ENCODE measurements at regions not wholly inside any gene's neighbourhood (a gene's known extent, or its start where the extent isn't known, plus 50 kb on each side); places are given as distances from the start of the nearest gene placed in this dataset.

DNA sequence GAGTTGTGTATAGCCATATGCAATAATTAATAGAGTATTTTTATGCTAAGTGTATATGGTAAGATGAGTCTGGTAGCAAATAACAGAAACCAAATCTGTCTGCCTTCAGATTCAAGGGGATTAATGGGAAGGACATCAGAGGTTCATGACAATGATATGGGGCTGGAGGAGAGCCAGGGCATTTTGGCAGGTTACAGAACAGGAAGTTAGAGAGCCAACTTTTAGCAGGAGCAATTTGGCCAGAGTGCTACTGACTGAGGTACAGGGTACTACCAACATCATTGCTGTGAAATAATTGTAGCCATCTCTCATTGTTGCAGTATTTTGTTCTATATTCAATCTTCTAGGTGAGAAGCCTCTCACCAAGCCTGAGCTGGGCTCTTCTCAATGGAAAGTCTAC, 210.9 kb upstream of the FAM47A start:
- CTCF ChIA-PET = no interaction called here
- dilution Hi-C loops (cut with MboI; ENCODE audit: extremely low pct_ligation_motif_present, low sequenced_read_pairs) (no loop called here), intact Hi-C loops (cut with micrococcal nuclease) (no loop called here)
- DNase-seq (ENCODE audit: low read depth, low spot score) = no peak
- Histone ChIP-seq H3K36me3 (ENCODE audit: control insufficient read depth in 2 of 2, extremely low read depth in 1 of 2, insufficient read depth in 2 of 2, low read length in 2 of 2) (no peaks in the 10 kb centered on the region), H3K27me3 (ENCODE audit: control insufficient read depth in 2 of 2, insufficient read depth in 2 of 2, low read length in 2 of 2) (no peaks in the 10 kb centered on the region), H2AFZ (ENCODE audit: low read depth, low read length) (no peak overlapping the region), H3K9me3 (replicated peaks; ENCODE audit: control insufficient read depth, insufficient read depth, low read length) (no peaks in the 10 kb centered on the region), H3K9ac (replicated peaks; ENCODE audit: extremely low read depth, insufficient read depth, low read length) (no peak overlapping the region), H3K9me1 (replicated peaks; ENCODE audit: control insufficient read depth, extremely low read depth, insufficient read depth, low read length) (no peaks in the 10 kb centered on the region), H3K79me2 (ENCODE audit: control insufficient read depth, insufficient read depth, low read length) (no peaks in the 10 kb centered on the region), H3K4me2 (ENCODE audit: insufficient read depth, low read length) (no peak overlapping the region), H3K4me3 (replicated peaks in 1 of 3; ENCODE audit: insufficient read depth in 1 of 3, low read depth in 1 of 3, low read length in 3 of 3) (no peak overlapping the region), H4K20me1 (replicated peaks; ENCODE audit: control insufficient read depth, extremely low read depth, insufficient read depth, low read length) (no peaks in the 10 kb centered on the region), H3K27ac (ENCODE audit: insufficient read depth, low read depth, low read length) (no peak overlapping the region), H3K4me1 (ENCODE audit: control insufficient read depth, extremely low read depth, insufficient read depth, low read length) (no peaks in the 10 kb centered on the region)
- POLR2A ChIA-PET = no interaction called here
- no TSS peak for BruUV-seq (replicated peaks)
- TF ChIP-seq, protein P1, sequence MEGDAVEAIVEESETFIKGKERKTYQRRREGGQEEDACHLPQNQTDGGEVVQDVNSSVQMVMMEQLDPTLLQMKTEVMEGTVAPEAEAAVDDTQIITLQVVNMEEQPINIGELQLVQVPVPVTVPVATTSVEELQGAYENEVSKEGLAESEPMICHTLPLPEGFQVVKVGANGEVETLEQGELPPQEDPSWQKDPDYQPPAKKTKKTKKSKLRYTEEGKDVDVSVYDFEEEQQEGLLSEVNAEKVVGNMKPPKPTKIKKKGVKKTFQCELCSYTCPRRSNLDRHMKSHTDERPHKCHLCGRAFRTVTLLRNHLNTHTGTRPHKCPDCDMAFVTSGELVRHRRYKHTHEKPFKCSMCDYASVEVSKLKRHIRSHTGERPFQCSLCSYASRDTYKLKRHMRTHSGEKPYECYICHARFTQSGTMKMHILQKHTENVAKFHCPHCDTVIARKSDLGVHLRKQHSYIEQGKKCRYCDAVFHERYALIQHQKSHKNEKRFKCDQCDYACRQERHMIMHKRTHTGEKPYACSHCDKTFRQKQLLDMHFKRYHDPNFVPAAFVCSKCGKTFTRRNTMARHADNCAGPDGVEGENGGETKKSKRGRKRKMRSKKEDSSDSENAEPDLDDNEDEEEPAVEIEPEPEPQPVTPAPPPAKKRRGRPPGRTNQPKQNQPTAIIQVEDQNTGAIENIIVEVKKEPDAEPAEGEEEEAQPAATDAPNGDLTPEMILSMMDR (IDR thresholded peaks at IDR 0.05; ENCODE audit: extremely low read depth in 1 of 2, insufficient read depth in 1 of 2, low read depth in 1 of 2, low read length in 2 of 2) = no peak
- TF ChIP-seq MYC (IDR thresholded peaks at IDR 0.05; ENCODE audit: low read depth, low read length) = no peak
- FAIRE-seq = no peak

DNA sequence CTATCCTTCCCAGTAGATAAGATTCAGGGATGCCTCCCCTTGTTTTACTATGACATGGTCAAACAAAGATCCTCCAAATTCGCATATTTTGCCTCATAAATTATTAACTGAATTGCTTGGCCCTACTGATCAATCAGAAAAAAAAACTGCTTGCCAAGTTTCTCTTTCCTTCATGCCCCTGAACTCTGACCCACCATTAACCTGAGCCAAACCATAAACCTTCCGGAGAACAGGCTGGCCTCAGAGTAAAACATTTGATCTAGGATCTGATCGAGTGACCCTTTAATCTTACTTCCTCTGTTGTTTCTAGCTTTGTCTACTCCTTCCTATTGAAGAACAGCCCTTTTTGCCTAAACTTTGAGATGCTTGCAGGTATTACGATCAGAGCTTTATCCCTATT, 209.7 kb upstream of the FAM47A start:
- H3K9me1 ChIP-seq (replicated peaks; ENCODE audit: control insufficient read depth, extremely low read depth, insufficient read depth, low read length) = no peaks in the 10 kb centered on the region
- POLR2A ChIA-PET = no interaction called here
- intact Hi-C loops (cut with micrococcal nuclease) = no loop called here
- H3K4me1 ChIP-seq (ENCODE audit: control insufficient read depth, extremely low read depth, insufficient read depth, low read length) = no peaks in the 10 kb centered on the region
- H3K9me3 ChIP-seq (replicated peaks; ENCODE audit: control insufficient read depth, insufficient read depth, low read length) = no peaks in the 10 kb centered on the region
- no peak overlapping the region for H3K9ac ChIP-seq (replicated peaks; ENCODE audit: extremely low read depth, insufficient read depth, low read length)
- CTCF ChIA-PET = interaction anchor here (0.7 to 2.8 kb wide), 6 partner anchors 9 to 1811 kb away, joined by 3 to 50 read pairs (median 4); no protein-coding TSS in a partner anchor
- no peak overlapping the region for H3K27ac ChIP-seq (ENCODE audit: insufficient read depth, low read depth, low read length)
- FAIRE-seq (no peak), DNase-seq (ENCODE audit: low read depth, low spot score) (no peak)
- BruUV-seq (replicated peaks) = no TSS peak
- no peak overlapping the region for H2AFZ ChIP-seq (ENCODE audit: low read depth, low read length)
- no peaks in the 10 kb centered on the region for H3K27me3 ChIP-seq (ENCODE audit: control insufficient read depth in 2 of 2, insufficient read depth in 2 of 2, low read length in 2 of 2)
- H4K20me1 ChIP-seq (replicated peaks; ENCODE audit: control insufficient read depth, extremely low read depth, insufficient read depth, low read length) = no peaks in the 10 kb centered on the region
- H3K36me3 ChIP-seq (ENCODE audit: control insufficient read depth in 2 of 2, extremely low read depth in 1 of 2, insufficient read depth in 2 of 2, low read length in 2 of 2) = no peaks in the 10 kb centered on the region
- no peak overlapping the region for H3K4me2 ChIP-seq (ENCODE audit: insufficient read depth, low read length)
- TF ChIP-seq, protein P1 (IDR thresholded peaks at IDR 0.05; ENCODE audit: extremely low read depth in 1 of 2, insufficient read depth in 1 of 2, low read depth in 1 of 2, low read length in 2 of 2) = no peak
- peak; percentile 31 for TF ChIP-seq GATA2 (IDR thresholded peaks at IDR 0.05; ENCODE audit: insufficient read depth, insufficient read length, low read depth, low read length)
- dilution Hi-C loops (cut with MboI; ENCODE audit: extremely low pct_ligation_motif_present, low sequenced_read_pairs) = no loop called here
- H3K79me2 ChIP-seq (ENCODE audit: control insufficient read depth, insufficient read depth, low read length) = no peaks in the 10 kb centered on the region
- H3K4me3 ChIP-seq (replicated peaks in 1 of 3; ENCODE audit: insufficient read depth in 1 of 3, low read depth in 1 of 3, low read length in 3 of 3) = no peak overlapping the region

All from endothelial cell of umbilical vein (primary cell).